ENCODE measurements at regions not wholly inside any gene's neighbourhood (a gene's known extent, or its start where the extent isn't known, plus 50 kb on each side); places are given as distances from the start of the nearest gene placed in this dataset.

DNA sequence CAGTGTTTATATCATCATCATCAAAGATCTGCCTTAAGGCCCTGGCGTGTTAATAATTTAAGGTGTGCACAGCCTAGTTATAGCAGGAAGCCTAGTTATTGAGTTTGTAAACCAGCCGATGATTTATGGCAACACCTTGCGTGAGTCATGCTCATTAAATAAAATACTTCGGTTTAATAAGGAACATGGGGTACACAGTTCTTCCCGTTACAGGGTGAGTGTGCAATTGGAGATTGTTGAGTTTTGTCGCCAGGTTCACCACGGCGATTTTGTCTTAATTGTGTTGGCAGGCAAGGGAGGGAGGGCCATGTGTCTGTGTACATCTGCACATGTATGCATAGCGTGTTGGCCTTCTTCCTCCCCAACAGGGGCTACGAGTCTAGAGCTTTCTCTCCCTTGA is 104.0 kb downstream of the TFAP2A start:
- DNase-seq (ENCODE audit: insufficient read length, low spot score) (no peak), FAIRE-seq (no peak)
- TF ChIP-seq CTCF (IDR thresholded peaks at IDR 0.05; ENCODE audit: insufficient read depth, missing control alignments), result no peak

- TF ChIP-seq CTCF (IDR thresholded peaks at IDR 0.05; ENCODE audit: insufficient read depth, missing control alignments), result no peak
- DNase-seq (ENCODE audit: insufficient read length, low spot score), result no peak
- FAIRE-seq, result no peak
Measured at GRCh38 chr6:10310330-10310653, 104.6 kb downstream of the TFAP2A start.

DNA sequence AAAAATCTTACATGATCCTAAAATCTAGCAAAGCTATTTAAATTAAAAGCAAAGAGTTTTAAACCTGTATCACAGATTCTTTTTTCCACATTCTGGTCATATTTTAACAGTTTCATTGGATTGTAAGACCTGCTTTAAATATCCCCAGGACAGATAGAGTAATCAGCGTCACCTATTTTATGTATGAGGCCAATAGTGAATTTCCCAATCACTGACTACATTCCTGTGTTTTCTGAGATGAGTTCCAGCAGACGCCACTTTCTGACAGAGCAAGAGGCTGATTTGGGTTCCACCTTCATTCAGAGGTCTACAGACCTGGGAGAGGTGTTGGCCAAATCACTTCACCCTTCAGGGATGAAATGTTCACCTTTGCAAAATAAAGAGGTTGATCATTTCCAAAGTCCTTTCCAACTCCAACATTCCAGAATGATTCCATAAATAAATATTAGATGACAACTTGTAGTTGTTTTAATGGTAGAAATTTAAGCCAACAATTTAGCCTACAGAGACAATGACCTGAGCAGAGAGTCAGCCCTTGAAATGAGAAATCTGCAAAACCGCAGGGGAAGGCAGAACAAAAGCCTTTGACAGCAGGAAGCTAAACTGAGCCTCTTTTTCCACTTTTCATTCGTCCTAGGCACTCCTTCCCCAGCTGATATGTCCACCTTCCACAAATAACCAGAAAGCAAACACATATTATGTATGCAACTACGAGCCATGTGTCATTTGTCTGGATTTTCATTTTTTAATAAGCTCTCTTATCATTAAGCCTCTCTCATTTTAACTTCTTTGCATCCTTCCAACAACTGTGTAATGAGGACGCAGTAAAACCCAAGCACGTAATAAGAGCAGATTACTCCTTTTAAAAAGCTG is 105.2 kb downstream of the TFAP2A start:
- DNase-seq (ENCODE audit: insufficient read length, low spot score) (no peak), FAIRE-seq (no peak)
- TF ChIP-seq CTCF (IDR thresholded peaks at IDR 0.05; ENCODE audit: insufficient read depth, missing control alignments), result no peak

DNA sequence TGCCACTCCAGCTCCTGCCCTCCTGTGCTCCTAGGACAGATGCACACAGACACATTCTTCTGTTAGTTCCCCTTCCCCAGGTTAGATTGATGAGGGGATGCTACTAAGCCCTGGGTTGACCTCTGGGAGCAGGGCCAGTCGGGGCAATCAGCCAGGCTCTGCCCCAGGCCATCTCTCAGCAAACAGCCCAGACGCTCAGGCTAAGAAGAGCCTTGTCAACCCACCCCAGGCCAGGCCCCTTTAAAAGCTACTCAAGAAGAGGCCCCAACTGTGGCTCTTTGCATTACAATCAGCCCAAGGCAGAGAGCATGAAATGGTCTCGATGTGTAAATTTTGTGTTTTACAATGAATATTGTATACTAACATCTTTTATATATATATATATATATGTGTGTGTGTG is 107.4 kb downstream of the TFAP2A start:
- no peak for TF ChIP-seq CTCF (IDR thresholded peaks at IDR 0.05; ENCODE audit: insufficient read depth, missing control alignments)
- no peak for DNase-seq (ENCODE audit: insufficient read length, low spot score)
- FAIRE-seq, result no peak

DNA sequence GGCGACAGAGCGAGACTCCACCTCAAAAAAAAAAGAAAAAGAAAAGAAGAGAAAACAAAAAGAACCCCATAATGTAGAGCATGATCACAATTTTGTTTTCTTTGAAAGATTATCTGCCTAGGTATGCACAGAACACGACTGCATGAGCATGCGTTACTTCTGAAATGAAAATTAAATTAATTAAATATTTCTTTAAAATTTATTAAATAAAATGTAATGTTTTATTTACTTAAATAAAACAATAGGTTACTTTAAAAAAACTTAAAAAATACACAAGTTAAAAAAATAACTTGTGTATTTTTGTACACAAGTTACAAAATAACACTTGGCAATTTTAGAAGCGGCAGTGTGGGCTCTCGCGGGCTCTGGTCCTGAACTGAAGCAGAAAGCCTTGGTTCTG is 107.8 kb downstream of the TFAP2A start:
- no peak for FAIRE-seq
- TF ChIP-seq CTCF (IDR thresholded peaks at IDR 0.05; ENCODE audit: insufficient read depth, missing control alignments), result no peak
- DNase-seq (ENCODE audit: insufficient read length, low spot score), result no peak

GRCh38 chr6:10305790-10306415 is 109.0 kb downstream of the TFAP2A start:
- no peak for FAIRE-seq

More at GRCh38 chr6:10305790-10306415, 109.0 kb downstream of the TFAP2A start:
- no peak for DNase-seq (ENCODE audit: insufficient read length, low spot score)
- no peak for TF ChIP-seq CTCF (IDR thresholded peaks at IDR 0.05; ENCODE audit: insufficient read depth, missing control alignments)

All from D721Med (cell line).